GM12878 (cell line): ENCODE measurements at regions not wholly inside any gene's neighbourhood (a gene's known extent, or its start where the extent isn't known, plus 50 kb on each side); places are given as distances from the start of the nearest gene placed in this dataset.

Experiments
- ATF7 ChIP-seq: fragments of 450-650 bp; IDR thresholded peaks from 2 replicates; pipeline ENCODE4 v1.6.1; 2016; ENCODE audit warnings: low read depth, mild to moderate bottlenecking
- BCL11A ChIP-seq: IDR thresholded peaks from 2 replicates; pipeline ENCODE4 v1.6.1; 2011; ENCODE audit warnings: low read depth, low read length
- CBX5 ChIP-seq: sonication (generic); IDR thresholded peaks from 2 replicates; pipeline ENCODE4 v1.6.1; 2016; ENCODE audit warnings: low read depth, moderate library complexity, mild to moderate bottlenecking, inconsistent platforms
- CHD4 ChIP-seq: fragments of 200-600 bp; sonication (generic); IDR thresholded peaks from 2 replicates; pipeline ENCODE4 v1.6.1; 2016; ENCODE audit warnings: mild to moderate bottlenecking
- FOS ChIP-seq: IDR thresholded peaks from 3 replicates; pipeline ENCODE4 v1.6.1; 2011; ENCODE audit warnings: borderline replicate concordance; ENCODE audit not compliant: insufficient read length; ENCODE audit errors: extremely low read depth
- JUND ChIP-seq: IDR thresholded peaks from 2 replicates; pipeline ENCODE4 v1.6.1; 2012; ENCODE audit warnings: low read depth, mild to moderate bottlenecking, low read length, improper control_type of control experiment, moderate library complexity
- KAT2A ChIP-seq: conservative IDR thresholded peaks from 2 replicates; pipeline ENCODE4 v1.6.1; 2011; ENCODE audit warnings: low read depth, low read length; ENCODE audit not compliant: control insufficient read depth
- NFIC ChIP-seq: IDR thresholded peaks from 2 replicates; pipeline ENCODE4 v1.6.1; 2012; ENCODE audit warnings: low read depth, mild to moderate bottlenecking, inconsistent platforms, low read length, moderate library complexity
- NR2C2 ChIP-seq: IDR thresholded peaks from 2 replicates; pipeline ENCODE4 v1.6.1; 2011; ENCODE audit warnings: borderline replicate concordance, low read depth; ENCODE audit not compliant: control insufficient read depth, insufficient read length
- POLR2AphosphoS2 ChIP-seq: IDR thresholded peaks from 2 replicates; pipeline ENCODE4 v1.6.1; 2011; ENCODE audit warnings: low read depth, mild to moderate bottlenecking, low read length, improper control_type of control experiment, moderate library complexity
- RUNX3 ChIP-seq: IDR thresholded peaks from 2 replicates; pipeline ENCODE4 v1.6.1; 2012; ENCODE audit warnings: low read length, inconsistent platforms
- SMAD1 ChIP-seq: fragments of 450-650 bp; IDR thresholded peaks from 2 replicates; pipeline ENCODE4 v1.6.1; 2018; ENCODE audit warnings: mild to moderate bottlenecking, low read depth; ENCODE audit not compliant: partially characterized antibody
- SUPT20H ChIP-seq: IDR thresholded peaks from 2 replicates; pipeline ENCODE4 v1.6.1; 2011; ENCODE audit warnings: low read depth, mild to moderate bottlenecking, low read length, moderate library complexity, borderline replicate concordance; ENCODE audit not compliant: control insufficient read depth
- YBX1 ChIP-seq: fragments of 450-650 bp; IDR thresholded peaks from 2 replicates; pipeline ENCODE4 v1.6.1; 2016; ENCODE audit warnings: antibody characterized with exemption
- ZZZ3 ChIP-seq: IDR thresholded peaks from 2 replicates; pipeline ENCODE4 v1.6.1; 2011; ENCODE audit warnings: low read depth; ENCODE audit not compliant: control insufficient read depth, insufficient read length
- TF ChIP-seq, protein P1 (sequence below): fragments of 450-650 bp; IDR thresholded peaks from 2 replicates; pipeline ENCODE4 v1.6.1; 2017; ENCODE audit warnings: borderline replicate concordance
- TF ChIP-seq, protein P2 (sequence below): fragments of 450-650 bp; IDR thresholded peaks from 2 replicates; pipeline ENCODE4 v1.6.1; 2018; ENCODE audit warnings: mild to moderate bottlenecking, low read depth, moderate library complexity; ENCODE audit not compliant: partially characterized antibody
- TF ChIP-seq, protein P3 (sequence below): fragments of 450-650 bp; IDR thresholded peaks from 2 replicates; pipeline ENCODE4 v1.6.1; 2014; ENCODE audit warnings: mild to moderate bottlenecking
- TF ChIP-seq, protein P4 (sequence below): fragments of 450-650 bp; IDR thresholded peaks from 2 replicates; pipeline ENCODE4 v1.6.1; 2017; ENCODE audit warnings: antibody characterized with exemption, mild to moderate bottlenecking, moderate library complexity
- TF ChIP-seq, protein P5 (sequence below), 3 experiments: IDR thresholded peaks in 2 of 3; conservative IDR thresholded peaks in 1 of 3; 2 replicates each; pipeline ENCODE4 v1.5.1; 2011; ENCODE audit warnings: low read depth in 3 of 3, low read length in 3 of 3, mild to moderate bottlenecking in 3 of 3, control low read depth in 2 of 3, moderate library complexity in 2 of 3, inconsistent platforms in 1 of 3, mixed read lengths in 1 of 3; ENCODE audit not compliant: control insufficient read depth in 2 of 3, insufficient read depth in 1 of 3; ENCODE audit errors: extremely low read depth in 1 of 3

DNA sequence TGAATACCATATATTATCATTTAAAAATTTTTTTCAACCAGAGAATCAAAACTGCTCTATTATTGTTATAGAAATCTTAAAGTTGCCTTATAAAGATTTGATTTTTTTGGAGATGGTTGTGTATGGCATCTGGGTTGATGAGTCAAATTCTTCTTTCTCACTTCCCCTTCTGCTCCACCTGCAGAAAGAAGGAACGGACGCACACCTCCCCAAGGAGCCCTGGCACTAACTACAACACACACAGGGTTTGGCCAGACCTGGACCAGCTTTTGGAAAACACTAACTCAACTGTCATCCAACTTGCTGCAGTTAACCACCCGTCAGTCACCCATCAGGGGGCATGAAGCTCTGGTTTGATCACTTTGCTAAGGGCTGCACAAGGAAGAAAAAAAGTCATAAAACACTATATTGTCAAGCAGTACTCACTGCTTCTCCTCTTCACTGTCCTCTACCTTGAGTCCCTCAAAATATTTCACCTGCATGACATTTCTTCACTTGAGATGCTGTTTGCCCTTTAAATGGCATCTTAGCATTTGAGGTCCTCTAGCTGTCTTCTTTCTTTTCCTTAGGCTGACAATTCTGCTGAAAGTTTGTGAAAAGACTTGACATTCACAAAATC is 266.7 kb upstream of the PHF14 start (continued):
- TF ChIP-seq, protein P1, sequence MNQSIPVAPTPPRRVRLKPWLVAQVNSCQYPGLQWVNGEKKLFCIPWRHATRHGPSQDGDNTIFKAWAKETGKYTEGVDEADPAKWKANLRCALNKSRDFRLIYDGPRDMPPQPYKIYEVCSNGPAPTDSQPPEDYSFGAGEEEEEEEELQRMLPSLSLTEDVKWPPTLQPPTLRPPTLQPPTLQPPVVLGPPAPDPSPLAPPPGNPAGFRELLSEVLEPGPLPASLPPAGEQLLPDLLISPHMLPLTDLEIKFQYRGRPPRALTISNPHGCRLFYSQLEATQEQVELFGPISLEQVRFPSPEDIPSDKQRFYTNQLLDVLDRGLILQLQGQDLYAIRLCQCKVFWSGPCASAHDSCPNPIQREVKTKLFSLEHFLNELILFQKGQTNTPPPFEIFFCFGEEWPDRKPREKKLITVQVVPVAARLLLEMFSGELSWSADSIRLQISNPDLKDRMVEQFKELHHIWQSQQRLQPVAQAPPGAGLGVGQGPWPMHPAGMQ = no peak
- TF ChIP-seq ZZZ3 = no peak
- no peak for TF ChIP-seq KAT2A
- peak; percentile 83 for TF ChIP-seq JUND
- TF ChIP-seq, protein P2, sequence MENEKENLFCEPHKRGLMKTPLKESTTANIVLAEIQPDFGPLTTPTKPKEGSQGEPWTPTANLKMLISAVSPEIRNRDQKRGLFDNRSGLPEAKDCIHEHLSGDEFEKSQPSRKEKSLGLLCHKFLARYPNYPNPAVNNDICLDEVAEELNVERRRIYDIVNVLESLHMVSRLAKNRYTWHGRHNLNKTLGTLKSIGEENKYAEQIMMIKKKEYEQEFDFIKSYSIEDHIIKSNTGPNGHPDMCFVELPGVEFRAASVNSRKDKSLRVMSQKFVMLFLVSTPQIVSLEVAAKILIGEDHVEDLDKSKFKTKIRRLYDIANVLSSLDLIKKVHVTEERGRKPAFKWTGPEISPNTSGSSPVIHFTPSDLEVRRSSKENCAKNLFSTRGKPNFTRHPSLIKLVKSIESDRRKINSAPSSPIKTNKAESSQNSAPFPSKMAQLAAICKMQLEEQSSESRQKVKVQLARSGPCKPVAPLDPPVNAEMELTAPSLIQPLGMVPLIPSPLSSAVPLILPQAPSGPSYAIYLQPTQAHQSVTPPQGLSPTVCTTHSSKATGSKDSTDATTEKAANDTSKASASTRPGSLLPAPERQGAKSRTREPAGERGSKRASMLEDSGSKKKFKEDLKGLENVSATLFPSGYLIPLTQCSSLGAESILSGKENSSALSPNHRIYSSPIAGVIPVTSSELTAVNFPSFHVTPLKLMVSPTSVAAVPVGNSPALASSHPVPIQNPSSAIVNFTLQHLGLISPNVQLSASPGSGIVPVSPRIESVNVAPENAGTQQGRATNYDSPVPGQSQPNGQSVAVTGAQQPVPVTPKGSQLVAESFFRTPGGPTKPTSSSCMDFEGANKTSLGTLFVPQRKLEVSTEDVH = no peak
- TF ChIP-seq, protein P3, sequence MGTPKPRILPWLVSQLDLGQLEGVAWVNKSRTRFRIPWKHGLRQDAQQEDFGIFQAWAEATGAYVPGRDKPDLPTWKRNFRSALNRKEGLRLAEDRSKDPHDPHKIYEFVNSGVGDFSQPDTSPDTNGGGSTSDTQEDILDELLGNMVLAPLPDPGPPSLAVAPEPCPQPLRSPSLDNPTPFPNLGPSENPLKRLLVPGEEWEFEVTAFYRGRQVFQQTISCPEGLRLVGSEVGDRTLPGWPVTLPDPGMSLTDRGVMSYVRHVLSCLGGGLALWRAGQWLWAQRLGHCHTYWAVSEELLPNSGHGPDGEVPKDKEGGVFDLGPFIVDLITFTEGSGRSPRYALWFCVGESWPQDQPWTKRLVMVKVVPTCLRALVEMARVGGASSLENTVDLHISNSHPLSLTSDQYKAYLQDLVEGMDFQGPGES = no peak
- TF ChIP-seq RUNX3 = peak; percentile 75
- TF ChIP-seq FOS = no peak
- TF ChIP-seq YBX1 = no peak
- TF ChIP-seq CBX5 = peak; percentile 79; the same call in 1 of the 2 replicates
- no peak for TF ChIP-seq CHD4
- TF ChIP-seq ATF7 = no peak
- TF ChIP-seq POLR2AphosphoS2 = no peak
- no peak for TF ChIP-seq SMAD1
- TF ChIP-seq, protein P4, sequence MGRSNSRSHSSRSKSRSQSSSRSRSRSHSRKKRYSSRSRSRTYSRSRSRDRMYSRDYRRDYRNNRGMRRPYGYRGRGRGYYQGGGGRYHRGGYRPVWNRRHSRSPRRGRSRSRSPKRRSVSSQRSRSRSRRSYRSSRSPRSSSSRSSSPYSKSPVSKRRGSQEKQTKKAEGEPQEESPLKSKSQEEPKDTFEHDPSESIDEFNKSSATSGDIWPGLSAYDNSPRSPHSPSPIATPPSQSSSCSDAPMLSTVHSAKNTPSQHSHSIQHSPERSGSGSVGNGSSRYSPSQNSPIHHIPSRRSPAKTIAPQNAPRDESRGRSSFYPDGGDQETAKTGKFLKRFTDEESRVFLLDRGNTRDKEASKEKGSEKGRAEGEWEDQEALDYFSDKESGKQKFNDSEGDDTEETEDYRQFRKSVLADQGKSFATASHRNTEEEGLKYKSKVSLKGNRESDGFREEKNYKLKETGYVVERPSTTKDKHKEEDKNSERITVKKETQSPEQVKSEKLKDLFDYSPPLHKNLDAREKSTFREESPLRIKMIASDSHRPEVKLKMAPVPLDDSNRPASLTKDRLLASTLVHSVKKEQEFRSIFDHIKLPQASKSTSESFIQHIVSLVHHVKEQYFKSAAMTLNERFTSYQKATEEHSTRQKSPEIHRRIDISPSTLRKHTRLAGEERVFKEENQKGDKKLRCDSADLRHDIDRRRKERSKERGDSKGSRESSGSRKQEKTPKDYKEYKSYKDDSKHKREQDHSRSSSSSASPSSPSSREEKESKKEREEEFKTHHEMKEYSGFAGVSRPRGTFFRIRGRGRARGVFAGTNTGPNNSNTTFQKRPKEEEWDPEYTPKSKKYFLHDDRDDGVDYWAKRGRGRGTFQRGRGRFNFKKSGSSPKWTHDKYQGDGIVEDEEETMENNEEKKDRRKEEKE = no peak
- no peak for TF ChIP-seq SUPT20H
- TF ChIP-seq NR2C2 = no peak
- TF ChIP-seq, protein P5, sequence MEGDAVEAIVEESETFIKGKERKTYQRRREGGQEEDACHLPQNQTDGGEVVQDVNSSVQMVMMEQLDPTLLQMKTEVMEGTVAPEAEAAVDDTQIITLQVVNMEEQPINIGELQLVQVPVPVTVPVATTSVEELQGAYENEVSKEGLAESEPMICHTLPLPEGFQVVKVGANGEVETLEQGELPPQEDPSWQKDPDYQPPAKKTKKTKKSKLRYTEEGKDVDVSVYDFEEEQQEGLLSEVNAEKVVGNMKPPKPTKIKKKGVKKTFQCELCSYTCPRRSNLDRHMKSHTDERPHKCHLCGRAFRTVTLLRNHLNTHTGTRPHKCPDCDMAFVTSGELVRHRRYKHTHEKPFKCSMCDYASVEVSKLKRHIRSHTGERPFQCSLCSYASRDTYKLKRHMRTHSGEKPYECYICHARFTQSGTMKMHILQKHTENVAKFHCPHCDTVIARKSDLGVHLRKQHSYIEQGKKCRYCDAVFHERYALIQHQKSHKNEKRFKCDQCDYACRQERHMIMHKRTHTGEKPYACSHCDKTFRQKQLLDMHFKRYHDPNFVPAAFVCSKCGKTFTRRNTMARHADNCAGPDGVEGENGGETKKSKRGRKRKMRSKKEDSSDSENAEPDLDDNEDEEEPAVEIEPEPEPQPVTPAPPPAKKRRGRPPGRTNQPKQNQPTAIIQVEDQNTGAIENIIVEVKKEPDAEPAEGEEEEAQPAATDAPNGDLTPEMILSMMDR (IDR thresholded peaks at IDR 0.05 in 2 of 3, conservative IDR thresholded peaks at IDR 0.05 in 1 of 3; ENCODE audit: control insufficient read depth in 2 of 3, extremely low read depth in 1 of 3, insufficient read depth in 1 of 3, low read depth in 3 of 3, low read length in 3 of 3) = no peak
- TF ChIP-seq BCL11A = peak; percentile 86; the same call in 1 of the 2 replicates
- peak; percentile 74 for TF ChIP-seq NFIC
